Stomach (tissue), 4 donors: ENCODE measurements at regions not wholly inside any gene's neighbourhood (a gene's known extent, or its start where the extent isn't known, plus 50 kb on each side); places are given as distances from the start of the nearest gene placed in this dataset.

Experiments
- POLR2A ChIP-seq, 4 donors: fragments of 450-650 bp; IDR thresholded peaks; one replicate each; pipeline ENCODE4 v1.6.1; 2016; ENCODE audit warnings: antibody characterized with exemption in 4 of 4, control low read depth in 2 of 4, mild to moderate bottlenecking in 1 of 4, moderate library complexity in 1 of 4
- TF ChIP-seq, protein P1 (sequence below), 7 experiments: fragments of 450-650 bp in 4 of 7; fragments of 200-600 bp in 3 of 7; sonication (generic) in 3 of 7; IDR thresholded peaks; one replicate each; pipeline ENCODE4 v1.5.1; 2016 to 2019; ENCODE audit warnings: antibody characterized with exemption in 7 of 7, control low read depth in 2 of 7, mild to moderate bottlenecking in 1 of 7

DNA sequence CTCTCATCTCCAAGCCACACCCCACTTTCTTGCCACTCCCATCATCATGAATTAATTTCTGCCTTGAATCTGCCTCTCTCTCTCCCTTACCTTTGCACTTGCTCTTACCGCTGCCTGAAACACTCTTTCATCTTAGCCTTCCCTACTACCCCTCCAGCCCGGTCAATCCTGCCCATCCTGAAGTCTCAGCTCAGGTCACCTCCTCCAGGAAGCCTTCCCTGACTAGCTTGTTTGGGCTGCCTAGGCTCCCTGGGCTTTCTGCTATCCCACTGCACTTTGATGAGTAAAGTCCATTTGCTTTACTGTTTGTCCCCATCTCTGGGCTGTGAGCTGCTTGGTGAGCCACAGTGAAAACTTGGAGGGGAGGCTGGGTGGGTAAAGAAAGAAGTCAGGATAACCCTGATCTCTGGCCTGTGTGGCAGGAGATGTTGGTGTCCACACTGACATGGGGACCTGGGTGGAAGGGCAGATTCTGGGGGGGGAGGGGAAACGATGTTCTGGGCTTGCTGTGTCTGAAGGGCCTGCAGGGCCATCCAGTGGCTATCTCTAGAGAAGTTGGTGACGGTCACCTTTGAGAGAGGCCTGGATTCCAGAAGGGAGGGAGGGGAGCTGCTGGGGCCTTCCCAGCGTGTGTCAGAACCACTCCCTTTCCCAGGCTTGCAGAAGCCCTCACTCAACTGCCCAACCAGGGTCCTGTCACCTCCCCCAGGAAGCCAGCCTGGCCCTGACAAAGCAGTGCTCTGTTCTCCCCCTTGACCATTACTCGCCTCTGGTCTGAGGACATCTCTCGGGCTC is 75.0 kb upstream of the DAB2IP start:
- TF ChIP-seq, protein P1, sequence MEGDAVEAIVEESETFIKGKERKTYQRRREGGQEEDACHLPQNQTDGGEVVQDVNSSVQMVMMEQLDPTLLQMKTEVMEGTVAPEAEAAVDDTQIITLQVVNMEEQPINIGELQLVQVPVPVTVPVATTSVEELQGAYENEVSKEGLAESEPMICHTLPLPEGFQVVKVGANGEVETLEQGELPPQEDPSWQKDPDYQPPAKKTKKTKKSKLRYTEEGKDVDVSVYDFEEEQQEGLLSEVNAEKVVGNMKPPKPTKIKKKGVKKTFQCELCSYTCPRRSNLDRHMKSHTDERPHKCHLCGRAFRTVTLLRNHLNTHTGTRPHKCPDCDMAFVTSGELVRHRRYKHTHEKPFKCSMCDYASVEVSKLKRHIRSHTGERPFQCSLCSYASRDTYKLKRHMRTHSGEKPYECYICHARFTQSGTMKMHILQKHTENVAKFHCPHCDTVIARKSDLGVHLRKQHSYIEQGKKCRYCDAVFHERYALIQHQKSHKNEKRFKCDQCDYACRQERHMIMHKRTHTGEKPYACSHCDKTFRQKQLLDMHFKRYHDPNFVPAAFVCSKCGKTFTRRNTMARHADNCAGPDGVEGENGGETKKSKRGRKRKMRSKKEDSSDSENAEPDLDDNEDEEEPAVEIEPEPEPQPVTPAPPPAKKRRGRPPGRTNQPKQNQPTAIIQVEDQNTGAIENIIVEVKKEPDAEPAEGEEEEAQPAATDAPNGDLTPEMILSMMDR (IDR thresholded peaks at IDR 0.05) = no peak
- no peak for TF ChIP-seq POLR2A (IDR thresholded peaks at IDR 0.05)
